ENCODE measurements at regions not wholly inside any gene's neighbourhood (a gene's known extent, or its start where the extent isn't known, plus 50 kb on each side); places are given as distances from the start of the nearest gene placed in this dataset.

GRCh38 chr10:34033078-34033477 is 698.6 kb upstream of the NRP1 start:
- H3K4me3 ChIP-seq (ENCODE audit: extremely low read depth, insufficient read depth, low read length, poor library complexity, severe bottlenecking), result no peak overlapping the region
- WGBS, 2 experiments (ENCODE audit: insufficient coverage in 2 of 2), result 80 to 91% methylated on average over 2 to 4 of the region's 5 CpGs
- H3K4me1 ChIP-seq (ENCODE audit: control insufficient read depth, insufficient read depth, low read length, poor library complexity, severe bottlenecking), result no peaks in the 10 kb centered on the region
- no peak overlapping the region for H3K27ac ChIP-seq (ENCODE audit: low read depth, low read length, severe bottlenecking)
- H3K9me3 ChIP-seq (ENCODE audit: control insufficient read depth, low read length), result no peaks in the 10 kb centered on the region
- no peaks in the 10 kb centered on the region for H3K36me3 ChIP-seq (ENCODE audit: control insufficient read depth, insufficient read depth, low read length)

DNA sequence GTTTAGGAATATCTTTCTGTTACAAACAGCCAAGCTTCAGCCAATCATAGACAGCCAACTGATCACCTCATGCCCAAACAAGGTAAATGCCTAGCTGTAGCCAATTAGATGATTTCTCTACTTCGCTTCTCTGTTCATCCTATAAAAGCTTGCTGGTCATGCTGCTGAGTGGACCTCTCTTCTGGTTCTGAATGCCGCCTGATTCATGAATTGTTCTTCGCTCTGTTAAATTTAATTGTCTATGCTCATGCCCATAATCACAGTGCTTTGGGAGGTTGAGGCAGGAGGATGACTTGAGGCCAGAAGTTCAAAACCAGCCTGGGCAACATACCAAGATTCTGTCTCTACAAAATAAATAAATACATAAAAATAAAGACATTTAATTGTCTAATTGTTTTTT is 698.1 kb upstream of the NRP1 start:
- H3K36me3 ChIP-seq (ENCODE audit: control insufficient read depth, insufficient read depth, low read length), result no peaks in the 10 kb centered on the region
- no peaks in the 10 kb centered on the region for H3K4me1 ChIP-seq (ENCODE audit: control insufficient read depth, insufficient read depth, low read length, poor library complexity, severe bottlenecking)
- no peak overlapping the region for H3K27ac ChIP-seq (ENCODE audit: low read depth, low read length, severe bottlenecking)
- WGBS, 2 experiments (ENCODE audit: insufficient coverage in 2 of 2), result 90 to 96% methylated on average over 1 to 3 of the region's 3 CpGs
- no peaks in the 10 kb centered on the region for H3K9me3 ChIP-seq (ENCODE audit: control insufficient read depth, low read length)
- H3K4me3 ChIP-seq (ENCODE audit: extremely low read depth, insufficient read depth, low read length, poor library complexity, severe bottlenecking), result no peak overlapping the region

DNA sequence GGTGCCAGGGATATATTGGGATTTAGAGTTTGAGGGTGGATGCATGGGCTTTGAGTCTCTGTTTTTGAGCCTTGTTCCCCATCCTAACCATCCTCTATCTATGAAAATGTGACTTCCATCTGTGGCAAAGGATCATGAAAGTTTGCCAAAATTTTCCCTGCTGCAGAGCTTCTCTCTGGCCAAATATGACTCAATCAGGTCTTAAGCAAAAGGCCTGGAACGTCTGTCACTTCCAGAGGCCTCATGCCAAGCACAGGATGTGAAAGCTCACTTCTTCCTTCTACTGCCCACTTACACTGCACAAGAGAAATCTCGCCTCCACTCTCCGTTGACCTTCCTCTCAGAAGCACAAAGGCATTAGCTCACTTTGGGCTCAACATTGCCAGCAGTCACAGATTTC is 696.9 kb upstream of the NRP1 start:
- Histone ChIP-seq H3K4me3 (ENCODE audit: extremely low read depth, insufficient read depth, low read length, poor library complexity, severe bottlenecking) (no peak overlapping the region), H3K4me1 (ENCODE audit: control insufficient read depth, insufficient read depth, low read length, poor library complexity, severe bottlenecking) (no peaks in the 10 kb centered on the region), H3K36me3 (ENCODE audit: control insufficient read depth, insufficient read depth, low read length) (no peaks in the 10 kb centered on the region), H3K9me3 (ENCODE audit: control insufficient read depth, low read length) (no peaks in the 10 kb centered on the region), H3K27ac (ENCODE audit: low read depth, low read length, severe bottlenecking) (no peak overlapping the region)
- 70% methylated on average over 3 of the region's 3 CpGs; no CpG with 5 or more reads in 1 of the 2 experiments for WGBS, 2 experiments (ENCODE audit: insufficient coverage in 2 of 2)

GRCh38 chr10:34029455-34029854 is 695.0 kb upstream of the NRP1 start:
- WGBS, 2 experiments (ENCODE audit: insufficient coverage in 2 of 2), result 84 to 92% methylated on average over 7 to 9 of the region's 10 CpGs
- Histone ChIP-seq H3K36me3 (ENCODE audit: control insufficient read depth, insufficient read depth, low read length) (no peaks in the 10 kb centered on the region), H3K27ac (ENCODE audit: low read depth, low read length, severe bottlenecking) (no peak overlapping the region), H3K9me3 (ENCODE audit: control insufficient read depth, low read length) (no peaks in the 10 kb centered on the region), H3K4me3 (ENCODE audit: extremely low read depth, insufficient read depth, low read length, poor library complexity, severe bottlenecking) (no peak overlapping the region), H3K4me1 (ENCODE audit: control insufficient read depth, insufficient read depth, low read length, poor library complexity, severe bottlenecking) (no peaks in the 10 kb centered on the region)

DNA sequence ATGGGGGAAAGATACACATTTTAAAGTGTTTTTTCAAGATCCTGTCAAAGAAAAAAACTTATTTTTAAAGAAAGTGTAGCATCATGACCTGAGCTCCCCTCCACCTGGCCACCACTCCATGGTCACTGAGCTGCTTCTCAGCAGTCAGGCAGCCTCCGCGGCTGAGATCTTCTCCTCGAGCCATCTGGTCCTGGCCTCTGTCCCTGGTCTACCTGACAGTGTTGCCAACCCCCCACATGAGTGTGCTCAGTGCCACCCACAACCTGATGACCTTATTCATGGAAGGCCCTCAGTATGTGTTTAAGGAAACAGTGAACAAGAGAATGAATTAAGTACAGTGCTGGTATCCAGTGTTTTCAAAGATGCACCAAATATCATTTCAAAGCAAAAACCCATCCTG is 694.5 kb upstream of the NRP1 start:
- H3K4me3 ChIP-seq (ENCODE audit: extremely low read depth, insufficient read depth, low read length, poor library complexity, severe bottlenecking), result no peak overlapping the region
- H3K4me1 ChIP-seq (ENCODE audit: control insufficient read depth, insufficient read depth, low read length, poor library complexity, severe bottlenecking), result no peaks in the 10 kb centered on the region
- no peaks in the 10 kb centered on the region for H3K9me3 ChIP-seq (ENCODE audit: control insufficient read depth, low read length)
- 63% methylated on average over 2 of the region's 3 CpGs; no CpG with 5 or more reads in 1 of the 2 experiments for WGBS, 2 experiments (ENCODE audit: insufficient coverage in 2 of 2)
- no peak overlapping the region for H3K27ac ChIP-seq (ENCODE audit: low read depth, low read length, severe bottlenecking)
- no peaks in the 10 kb centered on the region for H3K36me3 ChIP-seq (ENCODE audit: control insufficient read depth, insufficient read depth, low read length)

- WGBS, 2 experiments (ENCODE audit: insufficient coverage in 2 of 2), result 83 to 96% methylated on average over 3 to 4 of the region's 9 CpGs
These were observed 690.4 kb upstream of the NRP1 start for GRCh38 chr10:34024693-34025425.

DNA sequence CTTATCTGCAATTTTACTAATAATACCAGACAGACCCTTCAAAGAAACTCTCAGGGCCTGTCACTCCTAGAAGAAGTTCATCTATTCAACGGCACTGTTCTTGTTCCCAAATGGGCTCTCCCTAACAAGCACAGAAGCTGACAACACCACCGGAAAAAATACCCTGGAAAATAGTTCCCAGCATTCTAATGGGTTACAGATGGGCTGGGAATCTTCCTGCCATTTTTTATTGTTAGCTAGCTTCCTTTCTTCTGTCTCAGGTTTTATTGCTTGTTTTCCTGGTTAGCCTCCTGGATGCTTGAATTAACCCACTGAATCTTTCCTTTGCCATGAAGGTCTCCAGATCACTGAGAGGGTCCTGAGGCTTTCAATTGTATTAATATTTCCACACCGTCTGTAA is 689.8 kb upstream of the NRP1 start:
- Histone ChIP-seq H3K4me1 (ENCODE audit: control insufficient read depth, insufficient read depth, low read length, poor library complexity, severe bottlenecking) (no peaks in the 10 kb centered on the region), H3K4me3 (ENCODE audit: extremely low read depth, insufficient read depth, low read length, poor library complexity, severe bottlenecking) (no peak overlapping the region), H3K27ac (ENCODE audit: low read depth, low read length, severe bottlenecking) (no peak overlapping the region), H3K36me3 (ENCODE audit: control insufficient read depth, insufficient read depth, low read length) (no peaks in the 10 kb centered on the region), H3K9me3 (ENCODE audit: control insufficient read depth, low read length) (no peaks in the 10 kb centered on the region)
- 96 to 100% methylated on average over 1 to 2 of the region's 3 CpGs for WGBS, 2 experiments (ENCODE audit: insufficient coverage in 2 of 2)

More at GRCh38 chr10:34024693-34025425, 690.4 kb upstream of the NRP1 start:
- no peak overlapping the region for H3K27ac ChIP-seq (ENCODE audit: low read depth, low read length, severe bottlenecking)
- no peaks in the 10 kb centered on the region for H3K36me3 ChIP-seq (ENCODE audit: control insufficient read depth, insufficient read depth, low read length)
- H3K9me3 ChIP-seq (ENCODE audit: control insufficient read depth, low read length), result no peaks in the 10 kb centered on the region
- no peaks in the 10 kb centered on the region for H3K4me1 ChIP-seq (ENCODE audit: control insufficient read depth, insufficient read depth, low read length, poor library complexity, severe bottlenecking)
- H3K4me3 ChIP-seq (ENCODE audit: extremely low read depth, insufficient read depth, low read length, poor library complexity, severe bottlenecking), result no peak overlapping the region

GRCh38 chr10:34022195-34022594 is 687.7 kb upstream of the NRP1 start:
- WGBS, 2 experiments (ENCODE audit: insufficient coverage in 2 of 2), result 75 to 80% methylated on average over 5 of the region's 6 CpGs
- Histone ChIP-seq H3K4me1 (ENCODE audit: control insufficient read depth, insufficient read depth, low read length, poor library complexity, severe bottlenecking) (no peaks in the 10 kb centered on the region), H3K9me3 (ENCODE audit: control insufficient read depth, low read length) (no peaks in the 10 kb centered on the region), H3K27ac (ENCODE audit: low read depth, low read length, severe bottlenecking) (no peak overlapping the region), H3K4me3 (ENCODE audit: extremely low read depth, insufficient read depth, low read length, poor library complexity, severe bottlenecking) (no peak overlapping the region), H3K36me3 (ENCODE audit: control insufficient read depth, insufficient read depth, low read length) (no peaks in the 10 kb centered on the region)

GRCh38 chr10:34018784-34019183 is 684.3 kb upstream of the NRP1 start:
- no peaks in the 10 kb centered on the region for H3K4me1 ChIP-seq (ENCODE audit: control insufficient read depth, insufficient read depth, low read length, poor library complexity, severe bottlenecking)
- no peak overlapping the region for H3K27ac ChIP-seq (ENCODE audit: low read depth, low read length, severe bottlenecking)
- no peak overlapping the region for H3K4me3 ChIP-seq (ENCODE audit: extremely low read depth, insufficient read depth, low read length, poor library complexity, severe bottlenecking)
- no peaks in the 10 kb centered on the region for H3K36me3 ChIP-seq (ENCODE audit: control insufficient read depth, insufficient read depth, low read length)
- no peaks in the 10 kb centered on the region for H3K9me3 ChIP-seq (ENCODE audit: control insufficient read depth, low read length)
- no CpG with 5 or more reads among the region's 1 CpG for WGBS, 2 experiments (ENCODE audit: insufficient coverage in 2 of 2)

GRCh38 chr10:34018129-34018528 is 683.7 kb upstream of the NRP1 start:
- no peaks in the 10 kb centered on the region for H3K36me3 ChIP-seq (ENCODE audit: control insufficient read depth, insufficient read depth, low read length)
- H3K4me1 ChIP-seq (ENCODE audit: control insufficient read depth, insufficient read depth, low read length, poor library complexity, severe bottlenecking), result no peaks in the 10 kb centered on the region
- no peak overlapping the region for H3K27ac ChIP-seq (ENCODE audit: low read depth, low read length, severe bottlenecking)
- H3K9me3 ChIP-seq (ENCODE audit: control insufficient read depth, low read length), result no peaks in the 10 kb centered on the region
- WGBS, 2 experiments (ENCODE audit: insufficient coverage in 2 of 2), result 97 to 98% methylated on average over 3 to 5 of the region's 5 CpGs
- no peak overlapping the region for H3K4me3 ChIP-seq (ENCODE audit: extremely low read depth, insufficient read depth, low read length, poor library complexity, severe bottlenecking)

DNA sequence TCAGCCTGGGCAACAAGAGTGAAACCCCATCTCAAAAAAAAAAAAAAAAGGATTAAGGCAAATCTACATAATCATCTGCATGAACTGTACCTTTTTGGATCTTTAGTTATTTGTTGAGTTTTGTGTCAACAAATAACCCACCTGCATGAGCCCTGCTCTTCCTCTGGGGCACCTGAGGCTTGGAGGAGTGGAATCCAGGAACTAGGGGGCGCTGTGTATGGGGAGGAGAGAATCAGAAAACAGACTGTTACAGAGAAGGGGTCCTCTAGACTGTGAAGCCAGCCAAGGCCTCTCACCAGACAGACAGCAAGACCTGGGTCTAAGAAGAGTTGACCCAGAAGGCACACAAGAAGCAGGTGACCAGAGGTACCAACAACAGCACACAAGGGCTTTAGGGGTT is 682.8 kb upstream of the NRP1 start:
- Histone ChIP-seq H3K9me3 (ENCODE audit: control insufficient read depth, low read length) (no peaks in the 10 kb centered on the region), H3K4me1 (ENCODE audit: control insufficient read depth, insufficient read depth, low read length, poor library complexity, severe bottlenecking) (no peaks in the 10 kb centered on the region), H3K27ac (ENCODE audit: low read depth, low read length, severe bottlenecking) (no peak overlapping the region), H3K4me3 (ENCODE audit: extremely low read depth, insufficient read depth, low read length, poor library complexity, severe bottlenecking) (no peak overlapping the region), H3K36me3 (ENCODE audit: control insufficient read depth, insufficient read depth, low read length) (no peaks in the 10 kb centered on the region)
- 83% methylated on average over 1 of the region's 1 CpG; no CpG with 5 or more reads in 1 of the 2 experiments for WGBS, 2 experiments (ENCODE audit: insufficient coverage in 2 of 2)
